Activated T-cell treated with anti-CD3 and anti-CD28 coated beads, Interleukin-2, amount 50 U/mL, for 72 hours (primary cell): ENCODE measurements at regions not wholly inside any gene's neighbourhood (a gene's known extent, or its start where the extent isn't known, plus 50 kb on each side); places are given as distances from the start of the nearest gene placed in this dataset.
"Not testable (repeated sequence)": the region's sequence is repeated elsewhere in the genome, so short reads cannot be mapped to it uniquely, and the experiment has no call there.

Source experiments
- ATAC-seq, 2 donors: fragments of 150-1000 bp; cut with Tn5 transposase; replicated peaks in 1 of 2; 2 replicates each; pipeline ENCODE4 v1.10.0; 2021; ENCODE audit warnings: moderate library complexity in 2 of 2, mild to moderate bottlenecking in 1 of 2
- DNase-seq, 2 donors: peaks; one replicate each; pipeline ENCODE4 v3.0.0; 2021 to 2022; ENCODE audit warnings: mixed read lengths in 1 of 2
- H3K27ac Mint-ChIP-seq: one replicate; pipeline ENCODE4 v1.8.0; 2022; ENCODE audit warnings: mild to moderate bottlenecking, moderate library complexity, mixed read lengths
- H3K27me3 Mint-ChIP-seq: one replicate; pipeline ENCODE4 v1.8.0; 2022; ENCODE audit warnings: low read depth, mixed read lengths
- H3K36me3 Mint-ChIP-seq, 2 donors: one replicate each; pipeline ENCODE4 v1.8.0; 2022; ENCODE audit warnings: mixed read lengths in 2 of 2, mild to moderate bottlenecking in 1 of 2; ENCODE audit not compliant: insufficient read depth in 2 of 2
- H3K4me1 Mint-ChIP-seq: one replicate; pipeline ENCODE4 v1.8.0; 2022; ENCODE audit warnings: low read depth, mixed read lengths
- H3K4me3 Mint-ChIP-seq, 2 donors: one replicate each; pipeline ENCODE4 v1.8.0; 2022; ENCODE audit warnings: mild to moderate bottlenecking in 2 of 2, mixed read lengths in 2 of 2, moderate library complexity in 2 of 2
- H3K9me3 Mint-ChIP-seq, 2 donors: one replicate each; pipeline ENCODE4 v1.8.0; 2022; ENCODE audit warnings: mixed read lengths in 2 of 2

- no peak overlapping the region for H3K4me3 Mint-ChIP-seq
- no peak for ATAC-seq
- no peak overlapping the region for H3K27ac Mint-ChIP-seq
- peaks cover 0 to 2% of the 10 kb centered on the region in 2 donors for H3K36me3 Mint-ChIP-seq
- no peak for DNase-seq
- H3K9me3 Mint-ChIP-seq: peaks cover 0 to 4% of the 10 kb centered on the region in 2 donors
- H3K27me3 Mint-ChIP-seq: no peaks in the 10 kb centered on the region
- H3K4me1 Mint-ChIP-seq: no peaks in the 10 kb centered on the region
Measured at GRCh38 chr14:86933958-86934595, 1058.9 kb downstream of the GALC start.

DNA sequence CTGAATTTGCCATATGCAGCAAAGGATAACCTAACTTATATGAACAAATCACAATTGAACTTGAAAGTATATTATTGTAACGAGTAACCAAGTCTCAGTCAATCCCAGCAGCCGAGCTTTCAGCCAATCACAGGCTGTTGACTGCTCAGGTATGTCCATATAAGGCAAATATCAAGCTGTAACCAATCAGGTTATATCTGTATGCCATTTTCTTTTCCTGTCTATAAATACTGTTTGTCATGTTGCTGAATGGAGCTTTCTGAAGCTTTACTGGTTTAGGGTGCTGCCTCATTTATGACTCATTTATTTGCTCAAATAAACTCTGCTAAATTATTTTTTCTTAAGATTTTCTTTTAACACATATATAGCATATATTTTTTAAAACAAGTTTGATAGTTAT is 1059.5 kb downstream of the GALC start:
- Mint-ChIP-seq H3K27me3 (no peaks in the 10 kb centered on the region), H3K9me3 (peaks cover 0 to 3% of the 10 kb centered on the region in 2 donors), H3K4me1 (no peaks in the 10 kb centered on the region), H3K36me3 (peaks cover 0 to 2% of the 10 kb centered on the region in 2 donors), H3K27ac (no peak overlapping the region), H3K4me3 (no peak overlapping the region)
- DNase-seq (no peak), ATAC-seq (no peak)

DNA sequence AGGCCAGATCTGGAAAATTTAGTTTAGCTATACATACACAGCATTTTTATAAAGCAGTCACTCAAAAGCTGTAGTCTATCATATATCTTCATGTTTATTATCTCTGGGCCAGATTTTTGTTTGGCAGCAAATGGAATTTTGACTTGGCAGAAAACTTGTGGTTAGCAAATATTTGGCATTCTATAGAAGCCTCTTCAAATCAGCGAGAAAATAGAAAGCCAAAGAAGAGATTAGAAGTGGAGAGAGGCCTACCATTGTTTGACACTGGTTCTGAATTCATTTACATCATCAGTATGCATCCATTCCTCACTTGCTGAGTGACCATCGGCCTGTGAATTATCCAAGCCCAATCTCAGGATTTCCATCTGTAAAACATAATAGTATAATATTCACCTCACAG is 1077.6 kb downstream of the GALC start:
- ATAC-seq (no peak), DNase-seq (no peak)

GRCh38 chr14:86912709-86913108 is 1080.3 kb downstream of the GALC start:
- ATAC-seq: no peak

More for the DNA sequence above, 1077.6 kb downstream of the GALC start:
- Mint-ChIP-seq H3K36me3 (no peaks in the 10 kb centered on the region), H3K4me1 (no peaks in the 10 kb centered on the region), H3K27me3 (no peaks in the 10 kb centered on the region), H3K27ac (no peak overlapping the region), H3K4me3 (no peak overlapping the region), H3K9me3 (no peaks in the 10 kb centered on the region)

DNA sequence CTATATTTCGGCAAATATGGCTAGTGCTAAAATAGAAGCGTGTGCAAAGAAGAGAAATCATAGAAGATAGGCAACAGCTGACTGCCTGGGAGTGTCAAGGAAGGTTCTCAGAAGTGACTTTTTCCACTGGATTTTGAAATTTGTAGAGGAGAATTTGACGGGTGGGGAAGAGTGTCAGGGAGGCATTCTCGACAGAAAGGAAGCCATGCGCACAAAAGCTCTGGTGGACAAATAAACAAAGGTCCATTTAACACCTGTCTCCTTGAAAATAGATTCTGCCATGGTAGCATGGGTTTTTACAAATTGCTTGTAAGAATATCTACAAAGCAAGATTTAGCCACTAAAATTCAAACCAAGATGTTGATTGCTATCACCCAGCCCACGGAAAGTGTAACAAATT is 1081.5 kb downstream of the GALC start:
- Mint-ChIP-seq H3K27ac (no peak overlapping the region), H3K27me3 (no peaks in the 10 kb centered on the region), H3K4me3 (no peak overlapping the region), H3K36me3 (no peaks in the 10 kb centered on the region), H3K4me1 (no peaks in the 10 kb centered on the region), H3K9me3 (no peaks in the 10 kb centered on the region)
- DNase-seq: no peak
- ATAC-seq: no peak

More at GRCh38 chr14:86912709-86913108, 1080.3 kb downstream of the GALC start:
- Mint-ChIP-seq H3K36me3 (no peaks in the 10 kb centered on the region), H3K4me3 (no peak overlapping the region), H3K4me1 (no peaks in the 10 kb centered on the region), H3K27ac (no peak overlapping the region), H3K27me3 (no peaks in the 10 kb centered on the region), H3K9me3 (no peaks in the 10 kb centered on the region)
- DNase-seq: no peak

GRCh38 chr14:86905386-86905926 is 1087.5 kb downstream of the GALC start:
- H3K27me3 Mint-ChIP-seq, H3K27ac Mint-ChIP-seq, H3K9me3 Mint-ChIP-seq, H3K36me3 Mint-ChIP-seq, H3K4me1 Mint-ChIP-seq, DNase-seq, H3K4me3 Mint-ChIP-seq, ATAC-seq: not testable (repeated sequence)

DNA sequence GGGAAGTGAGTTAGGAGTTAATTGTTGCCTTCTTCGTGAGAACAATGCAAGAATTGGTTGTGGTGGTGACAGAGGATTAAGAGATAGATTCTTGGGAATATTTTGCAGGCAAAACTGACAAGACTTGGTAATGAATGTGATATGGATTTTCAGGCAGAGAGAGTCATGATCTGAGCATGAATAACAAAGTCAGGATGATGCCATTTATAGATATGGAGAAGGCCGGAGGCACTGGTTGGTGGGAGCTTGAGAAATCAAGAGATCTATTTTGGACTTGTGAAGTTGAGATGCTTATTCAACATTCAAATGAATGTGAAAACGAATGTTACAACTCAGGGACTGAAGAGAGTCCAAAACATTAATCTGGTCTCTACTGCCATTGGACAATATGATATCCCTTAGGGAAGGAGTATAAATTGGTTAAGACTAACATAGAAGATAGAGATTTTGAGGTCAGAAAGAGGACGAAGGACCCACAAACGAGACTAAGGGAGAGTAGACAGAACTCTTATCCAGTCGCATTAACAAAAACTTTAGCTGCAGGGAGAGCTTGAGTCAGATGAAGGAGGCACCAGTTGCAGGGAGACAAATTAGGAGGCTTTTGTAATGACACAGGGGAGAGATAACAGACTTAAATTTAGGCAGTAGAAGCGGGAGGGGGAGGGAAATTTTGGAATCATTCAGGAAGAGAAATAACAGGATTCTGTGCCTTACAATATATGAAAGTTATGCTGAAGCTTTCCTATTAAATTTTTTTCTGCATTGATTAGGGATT is 1090.6 kb downstream of the GALC start:
- Mint-ChIP-seq H3K36me3 (no peaks in the 10 kb centered on the region), H3K27ac (no peak overlapping the region), H3K4me3 (no peak overlapping the region), H3K4me1 (no peaks in the 10 kb centered on the region), H3K9me3 (no peaks in the 10 kb centered on the region), H3K27me3 (no peaks in the 10 kb centered on the region)
- no peak for DNase-seq
- ATAC-seq: no peak

DNA sequence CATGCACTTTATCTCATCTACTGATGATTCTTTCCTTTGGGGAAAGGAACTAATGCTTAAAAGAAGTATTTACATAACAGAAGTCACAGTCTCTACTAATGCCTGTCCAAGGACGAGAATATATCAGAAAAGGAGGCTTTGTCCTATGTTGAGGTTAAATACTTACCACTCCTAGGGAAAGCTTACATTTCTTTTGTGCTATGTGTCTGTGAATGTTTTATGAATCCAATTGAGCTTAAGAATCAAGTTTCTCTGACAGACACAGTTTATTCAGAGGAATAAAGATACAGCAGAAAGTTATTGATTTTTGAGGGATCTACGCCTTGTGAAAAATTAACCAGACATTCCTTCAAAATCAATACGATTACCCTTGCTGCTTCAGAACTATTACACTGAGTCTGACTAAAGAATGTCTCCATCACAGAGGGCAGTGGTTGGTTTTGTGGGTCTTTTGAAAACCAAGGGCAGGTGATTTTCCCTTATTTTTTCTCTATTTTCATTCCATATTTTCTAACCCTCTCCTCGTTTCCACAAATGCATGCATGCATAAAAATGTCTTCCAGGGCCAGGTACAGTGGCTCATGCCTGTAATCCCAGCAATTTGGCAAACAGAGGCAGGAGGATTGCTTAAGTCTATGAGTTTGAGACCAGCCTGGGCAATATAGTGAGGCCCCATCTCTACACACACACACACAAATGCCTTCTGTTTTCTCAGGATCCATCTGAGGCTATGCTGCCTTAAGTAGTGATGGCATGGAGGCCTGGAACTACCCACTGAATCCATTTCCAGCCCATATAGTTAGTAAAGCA is 1095.1 kb downstream of the GALC start:
- H3K27ac Mint-ChIP-seq: no peak overlapping the region
- no peak overlapping the region for H3K4me3 Mint-ChIP-seq
- H3K36me3 Mint-ChIP-seq: no peaks in the 10 kb centered on the region
- ATAC-seq (no peak), DNase-seq (no peak)
- H3K27me3 Mint-ChIP-seq: no peaks in the 10 kb centered on the region
- H3K4me1 Mint-ChIP-seq: no peaks in the 10 kb centered on the region
- H3K9me3 Mint-ChIP-seq: peaks cover 0 to 2% of the 10 kb centered on the region in 2 donors

DNA sequence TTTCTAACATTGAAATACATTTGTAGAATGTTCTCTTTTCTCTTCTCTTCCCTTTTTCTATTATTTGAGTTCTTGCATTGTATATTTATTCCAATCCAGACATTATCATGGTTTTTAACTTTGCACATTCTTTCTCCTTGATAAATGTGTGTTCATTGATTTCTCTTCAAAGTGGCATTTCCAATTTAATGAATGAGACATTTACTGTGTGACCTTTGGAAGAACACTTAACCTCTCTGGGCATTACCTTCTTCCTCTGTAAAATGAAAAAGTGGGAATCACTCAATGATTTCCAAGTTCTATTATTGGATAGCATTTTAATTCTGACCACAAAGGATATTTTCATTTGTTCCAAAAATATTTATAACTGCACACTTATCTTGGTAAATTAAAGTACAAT is 1095.8 kb downstream of the GALC start:
- H3K27me3 Mint-ChIP-seq: no peaks in the 10 kb centered on the region
- no peak for ATAC-seq
- peaks cover 0 to 2% of the 10 kb centered on the region in 2 donors for H3K9me3 Mint-ChIP-seq
- no peak overlapping the region for H3K4me3 Mint-ChIP-seq
- no peaks in the 10 kb centered on the region for H3K4me1 Mint-ChIP-seq
- DNase-seq: no peak
- no peak overlapping the region for H3K27ac Mint-ChIP-seq
- H3K36me3 Mint-ChIP-seq: no peaks in the 10 kb centered on the region

- ATAC-seq (no peak), DNase-seq (no peak)
- H3K9me3 Mint-ChIP-seq: peaks cover 0 to 2% of the 10 kb centered on the region in 2 donors
- H3K4me1 Mint-ChIP-seq: no peaks in the 10 kb centered on the region
- no peaks in the 10 kb centered on the region for H3K27me3 Mint-ChIP-seq
- no peak overlapping the region for H3K4me3 Mint-ChIP-seq
- H3K36me3 Mint-ChIP-seq: no peaks in the 10 kb centered on the region
- H3K27ac Mint-ChIP-seq: no peak overlapping the region
Measured at GRCh38 chr14:86896701-86897100, 1096.3 kb downstream of the GALC start.

DNA sequence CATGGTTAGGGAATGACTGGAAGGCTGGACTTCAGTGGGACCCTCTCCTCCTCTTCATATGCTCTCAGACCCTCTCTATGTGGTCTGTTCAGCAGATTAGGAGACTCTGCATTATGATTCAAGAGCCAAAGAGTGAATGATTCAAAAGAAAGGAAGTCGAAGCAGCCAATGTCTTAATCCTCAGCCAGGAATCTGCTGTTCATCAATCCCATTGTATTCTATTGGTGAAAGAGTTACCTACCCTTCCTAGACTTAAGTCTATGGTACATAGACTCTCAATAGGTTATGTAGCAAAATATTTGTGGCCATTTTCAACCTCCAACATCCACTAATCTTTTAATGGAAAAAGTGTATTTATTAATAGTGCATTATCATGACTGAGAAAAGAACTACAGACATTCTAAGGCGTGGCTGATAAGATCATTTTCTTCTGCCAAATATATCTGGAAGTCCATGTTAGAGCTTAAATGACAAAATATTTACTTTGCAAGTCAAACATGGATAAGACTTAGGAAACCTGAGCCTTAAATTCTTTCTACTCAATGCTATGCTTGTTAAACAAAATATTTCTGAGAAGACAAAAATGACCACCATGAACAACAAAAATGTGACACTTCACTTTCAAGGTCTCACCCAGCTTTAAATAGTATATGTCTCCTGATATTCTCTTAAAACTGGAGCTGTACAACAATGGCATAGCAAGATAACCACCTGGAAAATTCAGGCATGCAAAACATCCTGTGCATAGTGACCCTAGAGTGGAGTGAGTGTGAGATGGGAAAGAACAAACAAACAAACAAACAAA is 1100.6 kb downstream of the GALC start:
- no peak for ATAC-seq
- peaks cover 0 to 1% of the 10 kb centered on the region in 2 donors for H3K36me3 Mint-ChIP-seq
- peaks cover 2 to 12% of the 10 kb centered on the region in 2 donors for H3K9me3 Mint-ChIP-seq
- no peak for DNase-seq
- H3K4me3 Mint-ChIP-seq: no peak overlapping the region
- no peak overlapping the region for H3K27ac Mint-ChIP-seq
- H3K27me3 Mint-ChIP-seq: no peaks in the 10 kb centered on the region
- no peaks in the 10 kb centered on the region for H3K4me1 Mint-ChIP-seq

GRCh38 chr14:86885280-86885679 is 1107.7 kb downstream of the GALC start:
- no peaks in the 10 kb centered on the region for H3K27me3 Mint-ChIP-seq
- no peaks in the 10 kb centered on the region for H3K4me1 Mint-ChIP-seq
- H3K36me3 Mint-ChIP-seq: peaks cover 1 to 2% of the 10 kb centered on the region in 2 donors
- no peak overlapping the region for H3K4me3 Mint-ChIP-seq
- no peak for DNase-seq
- peaks cover 6 to 10% of the 10 kb centered on the region in 2 donors for H3K9me3 Mint-ChIP-seq
- H3K27ac Mint-ChIP-seq: no peak overlapping the region
- no peak for ATAC-seq
